ENCODE measurements at regions not wholly inside any gene's neighbourhood (a gene's known extent, or its start where the extent isn't known, plus 50 kb on each side); places are given as distances from the start of the nearest gene placed in this dataset.

DNA sequence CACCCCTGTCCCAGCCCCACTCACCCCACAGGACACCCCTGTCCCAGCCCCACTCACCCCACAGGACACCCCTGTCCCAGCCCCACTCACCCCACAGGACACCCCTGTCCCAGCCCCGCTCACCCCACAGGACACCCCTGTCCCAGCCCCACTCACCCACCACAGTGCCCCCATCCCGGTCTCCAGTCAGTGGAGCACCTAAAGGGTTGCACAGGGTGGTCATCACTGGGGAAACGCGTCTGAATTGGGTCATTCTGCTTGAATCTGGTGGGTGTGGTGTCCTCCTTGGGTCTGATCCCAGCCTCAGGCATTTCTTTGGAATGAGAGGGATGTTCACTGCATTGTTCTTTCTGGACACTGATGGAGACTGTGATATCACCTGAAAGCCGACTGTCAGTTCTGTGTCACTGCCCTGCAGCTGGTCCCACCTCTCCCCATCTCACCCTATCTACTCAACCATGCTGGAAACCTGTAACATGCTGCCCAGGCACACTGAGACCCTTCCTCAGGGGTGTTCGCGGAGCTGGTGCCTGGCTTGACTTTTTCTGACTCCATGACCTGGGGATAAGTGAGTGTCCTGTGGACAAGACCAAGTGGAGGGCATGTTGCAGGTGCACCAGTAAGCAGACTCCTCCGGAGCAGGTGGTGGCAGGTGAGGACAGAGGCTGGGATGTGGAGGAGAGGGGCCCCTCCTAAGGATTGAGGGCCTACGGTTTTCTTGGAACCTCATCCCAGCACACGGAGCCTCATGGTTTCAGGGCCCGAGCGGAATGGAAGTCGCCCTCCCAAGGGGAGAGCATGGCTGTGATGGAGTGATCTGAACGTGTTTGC lies 262.5 kb upstream of the PPP2R2D start:
- TF ChIP-seq, protein P1, sequence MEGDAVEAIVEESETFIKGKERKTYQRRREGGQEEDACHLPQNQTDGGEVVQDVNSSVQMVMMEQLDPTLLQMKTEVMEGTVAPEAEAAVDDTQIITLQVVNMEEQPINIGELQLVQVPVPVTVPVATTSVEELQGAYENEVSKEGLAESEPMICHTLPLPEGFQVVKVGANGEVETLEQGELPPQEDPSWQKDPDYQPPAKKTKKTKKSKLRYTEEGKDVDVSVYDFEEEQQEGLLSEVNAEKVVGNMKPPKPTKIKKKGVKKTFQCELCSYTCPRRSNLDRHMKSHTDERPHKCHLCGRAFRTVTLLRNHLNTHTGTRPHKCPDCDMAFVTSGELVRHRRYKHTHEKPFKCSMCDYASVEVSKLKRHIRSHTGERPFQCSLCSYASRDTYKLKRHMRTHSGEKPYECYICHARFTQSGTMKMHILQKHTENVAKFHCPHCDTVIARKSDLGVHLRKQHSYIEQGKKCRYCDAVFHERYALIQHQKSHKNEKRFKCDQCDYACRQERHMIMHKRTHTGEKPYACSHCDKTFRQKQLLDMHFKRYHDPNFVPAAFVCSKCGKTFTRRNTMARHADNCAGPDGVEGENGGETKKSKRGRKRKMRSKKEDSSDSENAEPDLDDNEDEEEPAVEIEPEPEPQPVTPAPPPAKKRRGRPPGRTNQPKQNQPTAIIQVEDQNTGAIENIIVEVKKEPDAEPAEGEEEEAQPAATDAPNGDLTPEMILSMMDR (IDR thresholded peaks at IDR 0.05) = no peak
- no peak for TF ChIP-seq POLR2A (IDR thresholded peaks at IDR 0.05)
